HG02885 (cell line): ENCODE measurements at regions not wholly inside any gene's neighbourhood (a gene's known extent, or its start where the extent isn't known, plus 50 kb on each side); places are given as distances from the start of the nearest gene placed in this dataset.

Source experiments
- ATAC-seq: cut with Tn5 transposase; IDR thresholded peaks from one replicate; pipeline ENCODE4 v1.9.1; 2021; ENCODE audit warnings: mild to moderate bottlenecking; ENCODE audit not compliant: unreplicated experiment, poor library complexity

GRCh38 chr18:5091741-5092140 is 105.3 kb downstream of the AKAIN1 start:
- ATAC-seq, result no peak

GRCh38 chr18:5075297-5075696 is 121.8 kb downstream of the AKAIN1 start:
- no peak for ATAC-seq

GRCh38 chr18:5073026-5073944 is 123.8 kb downstream of the AKAIN1 start:
- ATAC-seq, result peak; percentile 77

GRCh38 chr18:5068851-5069250 is 128.2 kb downstream of the AKAIN1 start:
- ATAC-seq, result no peak

GRCh38 chr18:5066380-5066977 is 130.6 kb downstream of the AKAIN1 start:
- peak; percentile 50 for ATAC-seq

- no peak for ATAC-seq
Measured at GRCh38 chr18:5065615-5066014, 131.4 kb downstream of the AKAIN1 start.

- no peak for ATAC-seq
Measured at GRCh38 chr18:5064841-5065370, 132.2 kb downstream of the AKAIN1 start.

- no peak for ATAC-seq
Measured at GRCh38 chr18:5061785-5062184, 135.3 kb downstream of the AKAIN1 start.

GRCh38 chr18:5060543-5060942 is 136.5 kb downstream of the AKAIN1 start:
- ATAC-seq, result no peak

GRCh38 chr18:5059696-5060032 is 137.4 kb downstream of the AKAIN1 start:
- no peak for ATAC-seq

GRCh38 chr18:5058768-5059695 is 138.0 kb downstream of the AKAIN1 start:
- peak; percentile 65 for ATAC-seq

- peak; percentile 85 for ATAC-seq
Measured at GRCh38 chr18:5057386-5058348, 139.4 kb downstream of the AKAIN1 start.

GRCh38 chr18:5052491-5052890 is 144.6 kb downstream of the AKAIN1 start:
- ATAC-seq, result no peak

- no peak for ATAC-seq
Measured at GRCh38 chr18:5051207-5051606, 145.8 kb downstream of the AKAIN1 start.

- no peak for ATAC-seq
Measured at GRCh38 chr18:5049124-5049523, 147.9 kb downstream of the AKAIN1 start.

- no peak for ATAC-seq
Measured at GRCh38 chr18:5040476-5040875, 156.6 kb downstream of the AKAIN1 start.

GRCh38 chr18:5036523-5036922 is 160.5 kb downstream of the AKAIN1 start:
- ATAC-seq, result no peak

- ATAC-seq, result no peak
Measured at GRCh38 chr18:5031216-5031615, 165.8 kb downstream of the AKAIN1 start.

GRCh38 chr18:5030636-5031035 is 166.4 kb downstream of the AKAIN1 start:
- no peak for ATAC-seq
